HG02981 (cell line): ENCODE measurements at regions not wholly inside any gene's neighbourhood (a gene's known extent, or its start where the extent isn't known, plus 50 kb on each side); places are given as distances from the start of the nearest gene placed in this dataset.

Experiments used
- ATAC-seq: cut with Tn5 transposase; IDR thresholded peaks from one replicate; pipeline ENCODE4 v1.9.1; 2021; ENCODE audit warnings: mild to moderate bottlenecking, moderate library complexity; ENCODE audit not compliant: unreplicated experiment

DNA sequence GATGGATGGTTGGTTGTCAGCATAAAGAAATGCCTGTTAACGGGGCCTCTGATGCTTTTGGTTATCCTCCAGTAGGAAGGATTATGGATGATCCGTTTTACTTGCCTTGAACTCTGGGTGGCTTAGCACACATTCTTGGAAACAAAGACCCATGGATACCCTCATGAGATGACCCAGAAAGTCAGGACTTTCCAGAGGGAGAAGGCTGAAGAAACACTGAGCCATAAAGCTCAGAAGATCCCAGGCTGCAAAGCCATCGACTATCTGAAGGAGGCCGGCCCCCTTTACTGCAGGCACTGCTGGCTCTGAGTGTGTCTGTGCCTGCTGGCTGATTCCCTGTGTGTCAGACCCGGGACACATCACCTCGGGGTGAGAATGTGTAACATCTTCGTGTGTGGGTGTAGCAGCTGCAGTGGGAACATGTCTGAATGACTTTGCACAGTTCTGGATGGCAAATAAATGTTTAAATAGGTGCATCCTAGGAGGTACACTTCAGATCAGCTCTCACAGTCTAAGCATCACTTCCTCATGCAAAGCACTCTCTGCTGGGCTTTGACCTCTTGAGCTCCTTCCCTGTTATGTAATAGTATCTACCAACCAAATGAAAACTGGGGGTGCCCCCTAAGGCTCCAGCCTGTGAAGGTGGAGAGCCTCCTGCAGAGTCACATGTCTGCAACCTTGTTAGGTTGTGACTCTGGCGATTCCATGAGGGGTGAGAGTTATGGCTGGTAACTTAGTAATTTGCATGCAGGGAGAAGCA, 1084.9 kb downstream of the TBC1D22A start:
- no peak for ATAC-seq

GRCh38 chr22:47846206-47846605, 1083.8 kb downstream of the TBC1D22A start:
- no peak for ATAC-seq

DNA sequence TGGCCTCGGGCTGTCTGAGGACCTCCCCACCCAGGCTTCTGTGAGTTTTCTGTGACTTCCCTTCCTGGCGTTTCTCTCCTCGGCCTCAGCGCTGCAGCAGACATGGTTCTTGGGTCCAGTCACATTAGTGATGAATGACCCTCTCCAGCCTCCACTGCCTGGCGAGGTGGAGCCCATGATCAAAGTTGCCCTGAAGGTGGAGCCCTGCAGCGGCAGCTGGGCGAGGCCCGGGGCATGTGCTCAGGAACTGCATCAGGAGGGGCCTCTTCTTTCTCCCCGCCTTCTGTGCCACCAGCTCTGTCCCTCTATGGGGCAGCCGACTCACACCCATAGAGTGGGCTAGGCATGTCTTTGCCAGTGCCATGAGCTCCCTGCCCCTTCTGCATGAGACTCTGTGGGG, 1079.7 kb downstream of the TBC1D22A start:
- ATAC-seq, result no peak

- no peak for ATAC-seq
These were observed 1078.7 kb downstream of the TBC1D22A start for GRCh38 chr22:47841156-47841555.

DNA sequence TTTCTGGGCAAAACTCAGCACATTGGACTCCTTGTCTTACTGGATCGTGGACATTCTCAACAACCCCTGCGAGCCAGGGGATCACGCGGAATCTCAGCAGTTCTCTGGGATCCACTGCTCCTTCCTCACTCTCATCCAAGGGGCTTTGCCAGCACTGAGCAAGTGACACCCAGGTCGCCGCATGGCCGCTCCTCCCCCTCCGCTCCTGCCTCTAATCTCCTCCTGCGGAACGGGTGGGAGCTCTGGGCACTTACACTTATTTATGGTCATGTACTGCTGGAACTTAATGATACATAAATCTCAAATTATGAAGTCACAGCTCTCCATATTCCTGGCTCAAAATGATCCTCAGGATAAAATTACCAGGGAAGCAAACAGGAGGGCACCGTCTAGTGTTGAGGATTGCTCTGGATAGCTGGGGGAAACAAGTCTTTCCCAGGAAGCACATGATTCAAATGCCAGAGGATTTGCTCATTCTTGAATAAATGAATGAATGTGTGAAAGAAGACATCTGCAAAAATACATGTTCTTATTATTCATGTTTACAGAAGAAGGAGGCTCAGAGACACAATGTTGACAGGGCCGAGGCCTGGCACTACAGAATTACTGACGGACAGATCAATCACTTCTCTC, 1077.3 kb downstream of the TBC1D22A start:
- no peak for ATAC-seq

DNA sequence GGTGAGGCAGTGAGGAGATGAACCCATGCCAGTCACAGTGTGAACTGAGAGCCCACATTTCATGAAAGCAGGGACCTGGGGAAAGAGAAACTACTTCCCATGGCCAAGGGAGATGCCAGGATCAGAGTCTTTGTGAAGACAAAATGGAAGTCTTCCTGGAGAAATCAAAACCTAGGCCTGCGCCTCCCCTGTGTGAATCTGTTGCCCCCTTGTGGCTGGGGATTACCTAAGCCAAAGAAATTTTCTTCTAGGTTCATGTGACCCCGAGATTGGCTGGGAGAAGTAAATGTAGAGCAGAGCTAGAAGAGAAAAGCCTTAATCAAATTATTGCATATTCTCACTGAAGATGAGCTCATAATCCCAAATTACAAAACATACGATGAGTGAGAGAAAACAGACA, 1075.3 kb downstream of the TBC1D22A start:
- ATAC-seq, result no peak

GRCh38 chr22:47836957-47837356, 1074.5 kb downstream of the TBC1D22A start:
- no peak for ATAC-seq

- ATAC-seq, result no peak
These were observed 1073.3 kb downstream of the TBC1D22A start for GRCh38 chr22:47835726-47836125.

DNA sequence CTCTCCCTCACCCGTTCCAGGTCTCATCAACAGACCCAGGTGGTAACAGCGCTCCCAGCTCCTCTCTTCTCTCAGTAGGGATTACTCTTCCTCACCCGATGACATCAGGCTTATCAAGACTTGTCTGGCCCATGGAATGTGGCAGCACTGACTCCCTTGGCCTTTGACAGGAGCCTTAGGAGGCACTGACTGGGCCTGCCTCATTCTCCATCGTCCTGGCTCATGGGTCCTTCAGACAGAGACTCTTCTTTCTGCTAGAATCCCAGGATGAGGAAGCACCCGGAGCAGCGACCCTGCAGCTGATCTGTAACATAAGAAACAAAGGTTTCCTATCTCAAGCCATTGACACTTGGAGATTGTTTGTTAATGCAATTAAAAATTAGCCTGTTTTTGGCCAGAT, 1063.6 kb downstream of the TBC1D22A start:
- ATAC-seq, result no peak

DNA sequence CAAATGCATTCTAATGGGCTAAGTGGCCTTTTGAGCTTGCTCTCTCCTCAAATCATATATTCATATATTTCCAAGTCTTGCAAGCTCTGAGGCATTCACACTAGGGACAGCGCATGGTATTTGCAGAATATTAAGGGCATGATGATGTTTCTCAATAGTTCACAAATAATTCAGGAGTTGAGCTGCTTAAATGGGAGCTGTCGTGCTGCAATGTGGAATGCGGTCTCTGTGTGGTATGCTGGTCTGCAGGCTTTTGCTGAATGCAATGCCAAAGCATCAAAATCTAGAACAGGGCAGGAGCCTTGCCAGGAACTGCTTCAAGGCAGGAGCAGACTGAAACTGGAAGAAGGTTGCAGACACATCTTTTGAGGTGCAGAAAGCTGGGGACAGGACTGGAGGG, 1060.0 kb downstream of the TBC1D22A start:
- ATAC-seq, result no peak

- ATAC-seq, result no peak
These were observed 1056.0 kb downstream of the TBC1D22A start for GRCh38 chr22:47818496-47818895.

- ATAC-seq, result no peak
These were observed 1054.9 kb downstream of the TBC1D22A start for GRCh38 chr22:47817380-47817779.

- no peak for ATAC-seq
These were observed 1054.4 kb downstream of the TBC1D22A start for GRCh38 chr22:47816863-47817210.

DNA sequence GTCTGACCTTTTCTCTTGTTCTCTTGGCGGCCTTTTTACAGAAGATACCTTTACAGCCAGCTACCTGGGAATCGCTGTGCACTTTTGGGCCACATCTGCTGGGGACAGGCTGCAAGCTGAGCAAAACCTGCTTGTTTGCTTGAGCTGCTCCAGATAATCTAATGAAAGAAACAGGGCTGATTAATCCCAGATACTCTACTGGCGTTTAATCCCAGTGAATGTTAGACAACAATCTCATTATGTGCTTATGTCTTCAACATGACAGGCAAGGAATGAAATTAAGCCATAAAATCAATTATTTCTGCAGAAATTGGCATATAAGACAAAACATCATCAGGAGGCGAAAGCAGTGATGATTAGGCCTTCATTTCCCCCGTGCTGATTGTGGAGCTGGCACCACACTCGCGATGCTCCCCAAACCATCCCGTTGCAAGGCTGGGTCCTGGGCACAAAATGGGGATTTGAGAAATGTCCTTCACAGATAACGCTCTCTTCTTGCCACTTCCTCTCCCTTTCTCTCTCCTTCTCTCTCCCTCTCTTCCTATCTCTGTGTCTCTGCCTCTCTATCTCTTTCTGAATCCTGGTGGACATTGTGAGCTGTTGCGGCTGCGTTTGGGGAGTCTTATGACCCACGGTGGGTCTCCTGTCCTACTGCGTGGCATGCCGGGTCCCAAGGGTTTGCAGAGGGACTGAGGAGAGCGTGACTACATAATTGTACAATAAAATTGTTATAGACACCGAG, 1053.8 kb downstream of the TBC1D22A start:
- no peak for ATAC-seq

- no peak for ATAC-seq
These were observed 1052.0 kb downstream of the TBC1D22A start for GRCh38 chr22:47814474-47814873.

- no peak for ATAC-seq
These were observed 1051.2 kb downstream of the TBC1D22A start for GRCh38 chr22:47813661-47814060.

GRCh38 chr22:47811971-47812370, 1049.5 kb downstream of the TBC1D22A start:
- ATAC-seq, result no peak

GRCh38 chr22:47810505-47811500, 1048.4 kb downstream of the TBC1D22A start:
- no peak for ATAC-seq

DNA sequence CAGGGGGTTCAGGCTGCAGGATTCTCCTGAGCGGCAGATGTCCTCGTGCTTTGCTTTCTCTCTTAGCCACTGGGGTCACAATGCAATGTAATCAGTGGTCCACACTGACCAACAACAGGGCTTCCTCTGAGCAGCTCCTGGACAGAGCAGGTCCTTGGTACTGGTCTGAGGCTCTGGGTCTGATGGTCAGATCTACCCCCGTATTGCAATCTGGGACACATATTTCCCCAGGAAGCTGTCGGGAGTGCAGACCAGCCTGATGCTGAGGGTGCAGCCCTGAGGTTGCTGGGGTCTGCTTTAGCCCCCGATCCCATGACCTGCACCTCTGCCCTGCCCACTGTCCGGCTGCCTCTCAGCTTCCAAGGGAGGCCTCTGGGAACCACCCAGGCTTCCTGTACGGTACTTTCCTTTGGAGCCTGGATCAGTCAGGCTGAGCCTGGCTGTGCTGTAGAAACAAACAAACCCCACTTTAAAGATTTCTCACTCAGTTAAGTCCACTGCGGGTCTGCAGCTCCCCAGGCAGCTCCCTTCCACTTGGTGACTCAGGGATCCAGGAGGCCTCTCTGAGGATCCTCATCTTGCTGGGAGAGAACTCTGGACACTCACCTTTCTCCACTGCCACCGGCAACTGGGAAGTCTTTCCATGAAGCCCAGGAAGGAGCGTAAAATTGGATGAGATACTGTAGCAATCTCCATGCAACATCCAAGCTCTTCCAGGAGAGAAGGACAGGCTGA, 1046.6 kb downstream of the TBC1D22A start:
- ATAC-seq, result no peak

GRCh38 chr22:47808236-47808635, 1045.8 kb downstream of the TBC1D22A start:
- ATAC-seq, result no peak
